ENCODE measurements at regions not wholly inside any gene's neighbourhood (a gene's known extent, or its start where the extent isn't known, plus 50 kb on each side); places are given as distances from the start of the nearest gene placed in this dataset.

- TF ChIP-seq CTCF (conservative IDR thresholded peaks at IDR 0.05) (no peak), EZH2 (IDR thresholded peaks at IDR 0.05; ENCODE audit: low read depth) (no peak)
These were observed 51.0 kb upstream of the COBL start for GRCh38 chr7:51367614-51367968.
